DMS114 treated with DMSO at 0.1 percent for 48 hours (cell line): ENCODE measurements at regions not wholly inside any gene's neighbourhood (a gene's known extent, or its start where the extent isn't known, plus 50 kb on each side); places are given as distances from the start of the nearest gene placed in this dataset.
"Not testable (repeated sequence)": the region's sequence is repeated elsewhere in the genome, so short reads cannot be mapped to it uniquely, and the experiment has no call there.

Experiments used
- DNase-seq: peaks from one replicate; lab custom pipeline; 2025; ENCODE audit not compliant: unreplicated experiment; lab: John Stamatoyannopoulos, UW

- DNase-seq: no peak
These were observed 85.5 kb downstream of the PRR15 start for GRCh38 chr7:29649028-29649716.

- DNase-seq: no peak
These were observed 86.2 kb downstream of the PRR15 start for GRCh38 chr7:29649876-29650275.

- no peak for DNase-seq
These were observed 87.8 kb downstream of the PRR15 start for GRCh38 chr7:29651477-29651876.

- no peak for DNase-seq
These were observed 88.9 kb downstream of the PRR15 start for GRCh38 chr7:29652556-29652955.

GRCh38 chr7:29654340-29654739 lies 90.7 kb downstream of the PRR15 start:
- not testable (repeated sequence) for DNase-seq

GRCh38 chr7:29657288-29657687 lies 93.7 kb downstream of the PRR15 start:
- DNase-seq: no peak

- DNase-seq: no peak
These were observed 94.2 kb downstream of the PRR15 start for GRCh38 chr7:29657856-29658255.

- not testable (repeated sequence) for DNase-seq
These were observed 95.6 kb downstream of the PRR15 start for GRCh38 chr7:29659213-29659612.

- not testable (repeated sequence) for DNase-seq
These were observed 99.3 kb downstream of the PRR15 start for GRCh38 chr7:29662899-29663298.

GRCh38 chr7:29664999-29665398 lies 101.4 kb downstream of the PRR15 start:
- DNase-seq: not testable (repeated sequence)

- DNase-seq: not testable (repeated sequence)
These were observed 103.5 kb downstream of the PRR15 start for GRCh38 chr7:29667096-29667669.

GRCh38 chr7:29671286-29671685 lies 107.7 kb downstream of the PRR15 start:
- not testable (repeated sequence) for DNase-seq

GRCh38 chr7:29673635-29674034 lies 110.0 kb downstream of the PRR15 start:
- DNase-seq: not testable (repeated sequence)

GRCh38 chr7:29674626-29675025 lies 111.0 kb downstream of the PRR15 start:
- DNase-seq: not testable (repeated sequence)

GRCh38 chr7:29677254-29677653 lies 113.6 kb downstream of the PRR15 start:
- DNase-seq: not testable (repeated sequence)

GRCh38 chr7:29679963-29680362 lies 116.3 kb downstream of the PRR15 start:
- not testable (repeated sequence) for DNase-seq

GRCh38 chr7:29680601-29681000 lies 117.0 kb downstream of the PRR15 start:
- DNase-seq: not testable (repeated sequence)

GRCh38 chr7:29684151-29684786 lies 120.6 kb downstream of the PRR15 start:
- DNase-seq: peak; percentile 4

GRCh38 chr7:29684787-29685650 lies 121.3 kb upstream of the WIPF3 start:
- peak; percentile 23 for DNase-seq

- DNase-seq: peak; percentile 1
These were observed 120.5 kb upstream of the WIPF3 start for GRCh38 chr7:29685651-29686271.

- DNase-seq: not testable (repeated sequence)
These were observed 115.8 kb upstream of the WIPF3 start for GRCh38 chr7:29690510-29690909.
